WTC11 (cell line): ENCODE measurements at regions not wholly inside any gene's neighbourhood (a gene's known extent, or its start where the extent isn't known, plus 50 kb on each side); places are given as distances from the start of the nearest gene placed in this dataset.

Experiments
- ATAC-seq: fragments of 200-7000 bp; cut with Tn5 transposase; 2 replicates; pipeline ENCODE4 v1.10.0; 2021; ENCODE audit warnings: mild to moderate bottlenecking, moderate library complexity
- CTCF ChIA-PET: fragments of 300-600 bp; sonication (Branson Sonifier 250); formaldehyde crosslinking; loops from one replicate; lab custom pipeline; 2021; ENCODE audit warnings: antibody characterized with exemption; lab: Charles Lee
- POLR2A ChIA-PET: fragments of 350-600 bp; sonication (Branson Sonifier 250); formaldehyde crosslinking; loops from one replicate; lab custom pipeline; 2021; ENCODE audit warnings: antibody characterized with exemption; lab: Charles Lee
- DNase-seq: peaks from one replicate; pipeline ENCODE4 v3.0.0; 2021; ENCODE audit warnings: low spot score
- H3K27ac Mint-ChIP-seq: 2 replicates; pipeline ENCODE4 v1.8.0; 2021; ENCODE audit warnings: mixed read lengths
- H3K27me3 Mint-ChIP-seq: 2 replicates; pipeline ENCODE4 v1.8.0; 2021; ENCODE audit warnings: low read depth, mild to moderate bottlenecking, moderate library complexity, mixed read lengths
- H3K36me3 Mint-ChIP-seq: 2 replicates; pipeline ENCODE4 v1.8.0; 2021; ENCODE audit warnings: mixed read lengths
- H3K4me1 Mint-ChIP-seq: 2 replicates; pipeline ENCODE4 v1.8.0; 2022; ENCODE audit warnings: mixed read lengths
- H3K4me3 Mint-ChIP-seq: 2 replicates; pipeline ENCODE4 v1.8.0; 2021; ENCODE audit warnings: mild to moderate bottlenecking, moderate library complexity, mixed read lengths
- H3K9me3 Mint-ChIP-seq: 2 replicates; pipeline ENCODE4 v1.8.0; 2021; ENCODE audit warnings: mixed read lengths
- AR ChIP-seq: fragments of 250-450 bp; sonication (Bioruptor Pico); IDR thresholded peaks from 2 replicates; pipeline ENCODE4 v1.9.0; 2021; ENCODE audit warnings: mild to moderate bottlenecking
- ARID4B ChIP-seq: sonication (generic); formaldehyde crosslinking; IDR thresholded peaks from 2 replicates; pipeline ENCODE4 v1.8.0; 2023; ENCODE audit warnings: missing genetic modification reagents, mild to moderate bottlenecking, borderline replicate concordance
- E2F5 ChIP-seq: sonication (generic); formaldehyde crosslinking; IDR thresholded peaks from 2 replicates; pipeline ENCODE4 v1.8.1; 2022; ENCODE audit warnings: mild to moderate bottlenecking, moderate library complexity, missing genetic modification reagents
- GABPB1 ChIP-seq: sonication (generic); formaldehyde crosslinking; IDR thresholded peaks from 2 replicates; pipeline ENCODE4 v1.8.1; 2023; ENCODE audit warnings: mild to moderate bottlenecking, missing genetic modification reagents
- KAT7 ChIP-seq: sonication (generic); formaldehyde crosslinking; IDR thresholded peaks from 2 replicates; pipeline ENCODE4 v1.8.1; 2023; ENCODE audit warnings: missing genetic modification reagents, mild to moderate bottlenecking, borderline replicate concordance
- NFATC4 ChIP-seq: fragments of 250-450 bp; sonication (Bioruptor Pico); IDR thresholded peaks from 2 replicates; pipeline ENCODE4 v1.9.0; 2021; ENCODE audit warnings: mild to moderate bottlenecking
- OVOL2 ChIP-seq: fragments of 250-450 bp; sonication (Bioruptor Pico); IDR thresholded peaks from 2 replicates; pipeline ENCODE4 v1.9.0; 2021; ENCODE audit warnings: mild to moderate bottlenecking, borderline replicate concordance
- PRDM15 ChIP-seq: sonication (generic); formaldehyde crosslinking; IDR thresholded peaks from 2 replicates; pipeline ENCODE4 v1.8.0; 2022; ENCODE audit warnings: missing genetic modification reagents
- SP1 ChIP-seq: sonication (generic); formaldehyde crosslinking; conservative IDR thresholded peaks from 2 replicates; pipeline ENCODE4 v1.8.1; 2022; ENCODE audit warnings: missing genetic modification reagents
- STAT6 ChIP-seq: sonication (generic); formaldehyde crosslinking; conservative IDR thresholded peaks from 2 replicates; pipeline ENCODE4 v1.8.1; 2023; ENCODE audit warnings: mild to moderate bottlenecking, low read depth, missing genetic modification reagents, moderate library complexity
- TP53 ChIP-seq: sonication (generic); formaldehyde crosslinking; IDR thresholded peaks from 2 replicates; pipeline ENCODE4 v1.8.1; 2023; ENCODE audit warnings: mild to moderate bottlenecking, missing genetic modification reagents
- USF2 ChIP-seq: sonication (generic); formaldehyde crosslinking; IDR thresholded peaks from 2 replicates; pipeline ENCODE4 v1.8.1; 2023; ENCODE audit warnings: mild to moderate bottlenecking, missing genetic modification reagents, moderate library complexity
- ZNF317 ChIP-seq: sonication (generic); formaldehyde crosslinking; IDR thresholded peaks from 2 replicates; pipeline ENCODE4 v1.8.1; 2023; ENCODE audit warnings: low read depth, mild to moderate bottlenecking, moderate library complexity, missing genetic modification reagents, borderline replicate concordance
- ZNF423 ChIP-seq: fragments of 250-450 bp; sonication (Bioruptor Pico); IDR thresholded peaks from 2 replicates; pipeline ENCODE4 v2.1.2; 2022; ENCODE audit warnings: mild to moderate bottlenecking, moderate library complexity
- ZNF425 ChIP-seq: fragments of 250-450 bp; sonication (Bioruptor Pico); conservative IDR thresholded peaks from 2 replicates; pipeline ENCODE4 v1.9.0; 2021; ENCODE audit warnings: mild to moderate bottlenecking

GRCh38 chr4:145276050-145276449, 95.7 kb upstream of the OTUD4 start (continued):
- TF ChIP-seq PRDM15 (CRISPR knock-in tag) (no peak), AR (CRISPR knock-in tag) (no peak), ZNF423 (CRISPR knock-in tag) (no peak), TP53 (CRISPR knock-in tag) (no peak), GABPB1 (CRISPR knock-in tag) (no peak), OVOL2 (CRISPR knock-in tag) (no peak), ZNF317 (no peak)

GRCh38 chr4:145271194-145271593, 90.8 kb upstream of the OTUD4 start:
- no peaks in the 10 kb centered on the region for H3K36me3 Mint-ChIP-seq

GRCh38 chr4:145266881-145267280, 86.5 kb upstream of the OTUD4 start:
- no peaks in the 10 kb centered on the region for H3K27me3 Mint-ChIP-seq
- peaks cover 12% of the 10 kb centered on the region for H3K9me3 Mint-ChIP-seq
- ATAC-seq (no peak), DNase-seq (no peak)
- peaks cover 1% of the 10 kb centered on the region; the same call in 1 of the 2 replicates for H3K36me3 Mint-ChIP-seq
- POLR2A ChIA-PET, result no interaction called here
- CTCF ChIA-PET, result no interaction called here
- H3K27ac Mint-ChIP-seq, result no peak overlapping the region
- no peak overlapping the region for H3K4me3 Mint-ChIP-seq
- no peaks in the 10 kb centered on the region for H3K4me1 Mint-ChIP-seq
- TF ChIP-seq ZNF425 (CRISPR knock-in tag), result no peak
- no peak for TF ChIP-seq USF2 (CRISPR knock-in tag)
- TF ChIP-seq NFATC4, result no peak
- no peak for TF ChIP-seq STAT6 (CRISPR knock-in tag)
- no peak for TF ChIP-seq ARID4B (CRISPR knock-in tag)
- TF ChIP-seq KAT7 (CRISPR knock-in tag), result no peak
- TF ChIP-seq E2F5 (CRISPR knock-in tag), result no peak

More at GRCh38 chr4:145271194-145271593, 90.8 kb upstream of the OTUD4 start:
- Mint-ChIP-seq H3K4me1 (no peaks in the 10 kb centered on the region), H3K27me3 (no peaks in the 10 kb centered on the region), H3K9me3 (peaks cover 6% of the 10 kb centered on the region; the same call in 1 of the 2 replicates), H3K4me3 (no peak overlapping the region), H3K27ac (no peak overlapping the region)
- CTCF ChIA-PET, result interaction anchor here (0.6 kb wide), 1 partner anchor 54 kb away, joined by 3 read pairs; no protein-coding TSS in a partner anchor
- POLR2A ChIA-PET, result no interaction called here
- ATAC-seq (no peak), DNase-seq (no peak)
- no peak for TF ChIP-seq SP1 (CRISPR knock-in tag)
